GM19324 (cell line): ENCODE measurements at regions not wholly inside any gene's neighbourhood (a gene's known extent, or its start where the extent isn't known, plus 50 kb on each side); places are given as distances from the start of the nearest gene placed in this dataset.

Experiments used
- ATAC-seq: cut with Tn5 transposase; IDR thresholded peaks from one replicate; pipeline ENCODE4 v1.9.1; 2021; ENCODE audit warnings: mild to moderate bottlenecking, moderate library complexity; ENCODE audit not compliant: unreplicated experiment, low FRiP score

DNA sequence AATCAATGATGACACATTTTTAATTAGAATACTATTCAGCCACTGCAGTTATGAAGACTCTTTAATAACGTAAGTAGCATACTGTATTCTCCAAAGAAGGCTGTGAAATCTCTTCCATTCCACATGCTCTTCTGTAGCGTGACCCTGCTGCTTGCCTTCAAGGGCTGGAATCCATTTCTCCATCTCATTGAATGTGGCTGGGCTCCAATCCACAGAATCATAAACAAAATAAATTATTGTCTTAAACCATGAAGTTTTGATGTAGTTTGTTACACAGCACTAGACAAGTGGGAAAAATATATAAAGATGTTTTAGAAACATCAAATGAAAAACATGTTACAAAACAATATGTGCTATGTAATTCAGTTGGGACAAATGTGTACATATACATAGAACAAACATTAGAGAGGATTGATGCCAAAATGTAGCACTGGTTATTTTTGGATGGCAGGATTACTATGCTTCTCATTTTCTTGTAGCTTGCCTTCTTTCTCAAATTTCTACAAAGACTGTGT is 410.8 kb upstream of the PODXL start:
- ATAC-seq, result no peak

DNA sequence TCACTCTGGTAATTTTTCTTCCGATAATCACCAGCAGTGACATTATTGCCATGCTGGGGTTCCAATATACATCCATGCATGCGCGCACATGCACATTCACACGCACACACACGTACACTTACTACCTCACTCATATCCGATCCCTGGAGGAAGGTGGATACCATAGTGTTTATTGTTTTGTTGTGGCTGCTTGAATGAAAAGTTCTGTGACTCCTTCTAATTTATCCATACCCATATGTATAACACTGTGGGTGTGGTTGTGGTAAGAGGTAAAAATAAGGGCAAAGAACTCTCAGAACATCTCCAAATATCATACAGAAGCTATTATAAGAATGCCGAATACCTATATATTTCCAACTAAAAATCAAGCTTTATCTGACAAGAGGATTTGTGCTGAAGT is 407.8 kb upstream of the PODXL start:
- ATAC-seq, result no peak

DNA sequence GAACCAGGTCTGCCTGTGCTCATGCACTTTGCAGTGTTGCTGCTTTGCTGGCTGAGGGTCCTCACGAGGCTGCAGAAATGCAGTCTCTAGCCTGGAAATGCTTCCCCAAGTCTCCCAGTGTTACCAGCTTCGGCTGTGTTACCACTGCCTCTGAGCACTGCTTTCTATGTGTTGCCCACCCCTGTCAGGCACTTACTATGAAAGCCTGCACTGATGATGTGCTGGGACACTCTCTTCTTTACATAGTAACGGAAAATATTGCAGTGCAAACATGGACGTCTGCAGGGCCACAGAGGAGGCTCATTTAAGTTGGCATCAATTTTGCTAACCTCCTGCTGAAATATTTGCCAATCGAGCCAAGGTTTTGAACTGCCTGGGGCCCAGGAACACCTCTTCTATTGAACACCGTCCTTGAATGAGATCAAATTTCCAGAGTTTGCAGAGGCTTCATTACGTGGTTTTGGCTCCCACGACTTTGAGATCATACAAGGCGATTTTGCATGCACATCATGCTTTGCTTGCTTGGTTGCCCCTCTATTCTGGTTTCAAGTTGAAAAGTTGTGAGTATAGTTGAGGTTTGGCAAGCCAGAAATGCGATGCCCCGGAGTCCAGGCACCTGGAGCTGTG is 404.7 kb upstream of the PODXL start:
- no peak for ATAC-seq

DNA sequence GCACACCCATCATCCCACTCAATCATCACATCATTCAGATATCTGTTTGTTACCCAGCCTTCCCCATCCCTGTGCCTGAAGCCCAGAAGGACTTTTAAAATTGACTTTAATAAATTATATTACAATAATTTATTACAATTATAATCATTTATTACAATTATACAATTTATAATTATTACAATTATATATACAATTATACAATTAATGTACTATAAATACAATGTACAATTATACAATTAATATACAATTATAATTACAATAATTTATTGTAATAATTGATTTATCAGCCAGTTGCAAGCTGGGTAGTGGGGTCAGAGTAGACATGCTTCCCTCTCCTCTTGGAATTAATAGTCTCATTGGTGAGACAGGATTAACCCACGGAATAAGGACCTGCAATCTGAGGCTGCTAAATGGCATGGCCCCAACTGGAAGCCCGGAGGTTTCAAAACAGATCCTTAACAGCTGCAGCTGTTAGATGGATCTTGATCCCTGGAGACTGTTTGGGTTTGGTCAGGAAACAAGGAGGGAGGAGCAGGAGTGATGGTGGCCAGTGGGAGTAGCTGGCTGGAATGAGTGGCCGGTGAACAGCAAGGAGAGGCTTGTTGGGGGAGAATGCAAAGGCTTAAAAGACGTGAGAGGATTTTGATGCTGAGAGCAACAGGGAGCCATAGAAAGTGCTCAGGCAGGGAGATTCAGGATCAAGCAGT is 402.8 kb upstream of the PODXL start:
- no peak for ATAC-seq

DNA sequence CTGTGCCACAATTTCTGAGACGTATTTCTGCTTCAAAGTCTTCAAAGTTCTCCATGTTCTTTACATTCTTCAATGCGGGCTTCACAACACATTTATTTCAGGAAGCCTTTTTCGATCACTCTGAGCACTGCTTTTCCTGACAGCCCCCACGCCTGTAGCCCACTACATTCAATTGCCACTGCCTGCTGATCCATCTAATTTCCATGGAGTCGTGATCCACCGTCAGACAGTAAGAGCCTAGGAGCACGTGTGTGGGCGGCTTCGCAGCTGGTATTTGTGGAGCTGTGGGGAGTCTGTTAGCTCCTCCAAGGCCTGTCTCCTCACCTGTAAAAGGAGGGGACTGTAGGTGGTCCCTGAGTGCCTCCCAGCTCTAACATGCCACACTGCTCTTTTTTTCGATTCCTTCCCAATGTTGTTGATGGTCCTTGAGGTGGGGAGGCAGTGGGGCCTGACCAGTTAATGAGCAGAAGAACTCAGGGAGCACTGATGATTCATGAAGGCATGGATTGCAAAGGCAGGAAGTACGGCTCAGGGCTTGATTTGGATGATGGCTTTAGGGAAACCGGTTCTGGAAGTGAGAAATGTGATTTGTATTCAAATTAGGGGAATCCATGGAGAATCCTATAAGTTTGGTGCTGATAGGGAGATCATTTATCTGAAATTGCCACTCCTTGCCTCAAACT is 401.1 kb upstream of the PODXL start:
- no peak for ATAC-seq

DNA sequence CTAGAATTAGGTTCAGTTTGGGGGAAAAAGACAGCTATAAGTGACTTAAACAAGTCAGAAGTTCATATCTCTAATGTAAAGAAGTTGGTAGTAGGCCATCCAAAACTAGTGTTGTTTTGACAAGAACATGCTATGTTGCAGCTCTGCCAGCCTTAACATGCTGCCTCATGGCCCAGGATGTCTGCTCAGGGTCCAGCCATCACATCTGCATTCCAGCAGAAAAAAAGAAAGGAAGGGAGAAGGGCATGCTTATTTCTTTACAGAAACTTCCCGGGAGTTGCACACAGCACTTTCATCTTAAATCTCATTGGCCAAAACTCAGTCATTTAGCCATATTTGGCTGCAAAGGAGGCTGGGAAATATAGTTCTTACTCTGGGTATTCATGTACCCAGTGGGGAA is 400.4 kb upstream of the PODXL start:
- no peak for ATAC-seq

DNA sequence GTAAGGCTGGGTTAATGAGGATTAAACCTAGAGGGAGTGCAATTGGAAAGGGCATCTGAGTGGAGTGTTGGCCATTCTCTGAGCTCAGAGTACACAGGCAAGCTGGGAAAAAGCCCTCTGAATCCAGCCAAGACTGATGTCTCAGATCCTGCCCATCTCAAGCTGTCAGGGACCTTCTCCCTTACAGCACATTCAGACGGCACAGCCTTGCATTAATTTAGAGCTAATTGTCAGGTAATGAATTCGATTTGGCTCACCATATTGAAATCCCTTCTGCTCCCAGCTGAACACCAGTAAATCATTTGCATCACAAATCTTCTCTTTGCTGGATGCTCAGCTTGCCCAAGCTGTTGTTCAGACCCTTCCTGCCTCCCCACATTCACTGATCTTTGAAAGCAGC is 399.3 kb upstream of the PODXL start:
- no peak for ATAC-seq

DNA sequence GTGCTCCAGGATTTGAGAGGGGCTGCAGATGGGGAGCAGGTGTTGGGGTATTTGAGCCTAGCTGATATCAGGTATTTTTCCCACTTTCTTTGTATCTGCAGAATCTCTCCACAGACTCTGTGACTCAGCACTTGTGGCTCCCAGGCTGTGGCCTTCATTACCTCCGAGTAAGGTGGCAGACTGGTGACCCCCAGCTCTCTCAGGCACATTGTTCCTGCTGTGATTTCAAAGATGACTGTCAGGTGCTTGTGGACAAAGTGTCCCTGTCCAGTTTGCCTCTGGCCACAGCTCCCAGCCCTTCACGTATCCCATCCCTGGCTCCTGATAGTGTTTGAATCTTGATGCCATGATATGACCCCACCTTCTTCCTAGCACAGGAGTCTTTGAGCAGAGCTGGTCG is 396.8 kb upstream of the PODXL start:
- no peak for ATAC-seq

DNA sequence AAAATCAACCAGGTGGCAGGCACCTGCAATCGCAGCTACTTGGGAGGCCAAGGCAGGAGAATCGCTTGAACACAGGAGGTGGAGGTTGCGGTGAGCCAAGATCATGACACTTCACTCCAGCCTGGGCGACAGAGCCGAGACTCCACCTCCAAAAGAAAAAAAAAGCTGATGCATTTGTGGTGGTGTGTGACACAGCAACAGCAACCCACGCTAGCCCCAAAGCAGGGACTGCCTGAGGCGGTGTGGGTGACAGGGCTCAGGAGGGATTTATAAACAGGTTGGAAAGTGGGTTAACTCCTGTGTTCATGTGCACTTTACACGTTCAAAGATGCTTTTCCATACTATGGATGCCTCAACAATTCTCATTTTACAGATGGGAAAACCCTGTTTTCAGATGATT is 395.9 kb upstream of the PODXL start:
- no peak for ATAC-seq

DNA sequence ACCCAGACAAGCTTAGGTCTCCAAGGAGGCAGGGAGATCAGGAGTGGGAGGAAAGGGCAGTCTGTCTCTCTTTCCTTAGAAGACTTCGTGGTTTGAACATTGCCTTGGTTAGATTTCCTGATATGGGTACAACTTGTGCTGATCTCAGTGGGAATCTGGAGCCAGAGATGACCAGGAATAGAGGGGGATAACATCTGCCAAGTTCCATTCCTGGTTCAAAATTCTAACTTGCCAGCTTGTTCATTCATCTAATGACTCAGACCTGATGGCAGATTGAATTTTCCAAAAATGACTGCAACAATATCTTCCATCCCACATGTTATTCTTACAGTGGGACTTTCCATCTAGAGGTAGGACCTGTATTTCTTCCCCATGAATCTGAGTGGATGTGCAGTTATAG is 394.3 kb upstream of the PODXL start:
- ATAC-seq, result no peak

DNA sequence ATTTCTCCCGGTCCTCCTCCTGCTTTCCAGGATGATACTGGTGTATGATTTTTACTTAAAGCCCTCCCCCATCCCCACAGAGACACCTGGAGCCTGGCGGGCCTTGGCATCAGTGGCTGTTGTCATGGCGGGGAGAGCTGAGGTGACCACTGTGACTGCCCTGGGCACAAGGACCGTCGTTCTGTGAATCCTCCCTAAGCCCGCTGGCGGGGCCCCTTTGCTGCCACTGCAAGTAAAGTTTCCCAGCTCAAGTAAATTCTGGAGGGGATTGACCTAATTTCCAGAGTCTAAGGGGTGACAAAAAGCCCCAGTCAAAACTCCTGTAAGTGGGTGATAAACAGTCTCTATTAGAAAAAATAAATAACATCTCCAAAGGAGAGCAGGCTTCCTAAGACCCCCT is 393.2 kb upstream of the PODXL start:
- ATAC-seq, result no peak

DNA sequence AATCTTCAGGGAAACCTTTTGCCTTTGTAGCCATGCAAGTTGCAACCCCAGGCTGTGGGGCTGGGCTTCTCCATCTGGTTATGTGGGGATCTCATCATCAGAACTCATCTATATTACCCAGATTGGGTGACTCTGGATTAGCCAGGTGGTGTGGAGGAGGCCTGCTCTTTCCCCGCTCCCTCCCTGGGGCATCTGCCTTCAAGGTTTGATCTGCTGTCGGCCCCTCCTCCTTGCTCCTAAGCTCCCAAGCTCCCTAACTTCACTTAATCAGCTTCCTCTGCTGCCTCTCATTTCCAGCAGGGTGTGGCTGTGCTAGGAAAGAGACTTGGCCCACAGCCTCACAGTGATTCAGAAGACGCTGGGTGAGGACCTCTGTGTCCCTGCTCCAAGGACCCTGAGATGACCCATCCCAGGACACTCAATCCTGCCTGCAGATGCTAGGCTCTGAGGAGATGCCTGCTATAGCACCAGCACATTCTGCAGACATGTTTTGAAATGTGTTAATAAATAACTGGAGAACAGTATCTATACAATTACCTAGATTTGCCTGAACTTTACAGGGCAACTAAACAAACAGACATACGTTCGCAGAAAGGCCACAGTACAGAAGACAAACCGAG is 392.1 kb upstream of the PODXL start:
- ATAC-seq, result no peak

DNA sequence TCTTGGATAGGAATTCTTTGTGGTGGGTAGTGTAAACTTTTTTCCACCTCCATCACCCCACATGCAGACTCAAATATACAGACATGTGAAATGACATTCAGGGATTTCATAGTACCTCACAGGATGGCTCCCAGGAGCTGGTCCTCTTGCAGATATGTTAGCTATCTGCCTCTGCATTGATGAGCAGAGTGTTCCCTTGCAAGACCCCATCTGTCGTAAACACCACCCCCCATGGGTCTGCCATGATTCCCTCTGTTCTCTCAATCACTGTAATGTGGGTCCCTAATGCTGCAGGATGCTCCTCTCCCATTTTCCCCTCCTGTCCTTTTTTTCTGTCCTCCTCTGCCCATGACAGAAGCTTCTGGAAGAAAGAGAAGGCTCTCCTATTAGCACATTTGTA is 391.2 kb upstream of the PODXL start:
- no peak for ATAC-seq

DNA sequence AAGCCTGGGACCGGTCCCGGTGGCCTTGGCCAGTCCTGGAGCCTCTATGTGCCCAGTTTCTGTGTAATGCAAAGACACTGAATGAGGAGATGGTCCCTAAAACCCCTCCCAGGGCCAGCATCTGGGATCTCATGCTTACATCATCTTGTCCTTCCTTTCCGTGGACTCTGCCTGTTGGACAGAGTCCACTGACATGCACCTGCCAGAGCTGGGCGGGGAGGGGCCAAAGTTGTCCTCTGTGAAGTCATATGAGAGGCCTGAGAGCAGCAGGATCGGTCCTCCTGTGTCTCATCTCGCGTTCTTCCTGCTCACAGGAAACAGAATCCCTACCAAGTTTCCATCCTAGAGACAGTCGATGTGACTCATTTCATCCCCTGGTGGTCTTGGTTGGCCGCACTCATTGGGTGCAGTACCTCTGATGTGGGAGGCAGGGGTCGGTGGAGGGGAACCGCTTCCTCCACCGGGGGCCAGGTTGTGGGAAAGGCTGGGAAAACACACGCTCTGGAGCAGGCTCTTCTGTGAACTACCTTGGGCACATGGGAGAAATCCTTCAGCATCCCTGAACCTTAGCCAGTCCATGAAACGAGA is 389.6 kb upstream of the PODXL start:
- no peak for ATAC-seq

DNA sequence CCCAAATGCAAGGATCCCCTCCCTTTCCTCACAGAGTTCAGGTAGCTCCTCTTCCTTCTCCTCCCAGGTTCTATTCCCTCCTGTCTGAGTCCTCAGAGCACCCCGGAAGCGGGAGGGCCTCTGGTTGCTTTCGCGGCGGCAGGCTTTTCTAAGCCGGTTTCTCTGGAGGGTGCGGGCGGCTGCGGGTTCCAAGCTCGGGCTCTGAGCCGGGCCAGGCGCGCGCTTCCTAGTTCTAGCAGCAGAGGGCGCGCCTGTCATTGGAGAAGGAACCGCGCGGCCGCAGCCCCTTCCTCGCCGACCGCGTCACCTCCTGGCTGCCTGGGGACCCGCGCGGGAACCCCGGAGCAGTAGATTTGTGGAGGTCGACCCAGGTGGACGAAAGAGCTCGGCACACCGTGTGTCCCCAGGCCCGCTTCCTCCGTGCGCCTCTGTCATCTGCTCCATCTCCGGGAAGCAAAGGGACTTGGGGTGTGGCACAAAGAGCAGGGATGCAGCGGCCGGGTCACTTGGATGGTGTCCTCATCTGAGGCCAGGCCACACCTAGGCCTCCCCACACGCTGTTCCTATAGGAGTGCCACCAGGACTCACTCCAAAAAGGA is 389.0 kb upstream of the PODXL start:
- no peak for ATAC-seq

DNA sequence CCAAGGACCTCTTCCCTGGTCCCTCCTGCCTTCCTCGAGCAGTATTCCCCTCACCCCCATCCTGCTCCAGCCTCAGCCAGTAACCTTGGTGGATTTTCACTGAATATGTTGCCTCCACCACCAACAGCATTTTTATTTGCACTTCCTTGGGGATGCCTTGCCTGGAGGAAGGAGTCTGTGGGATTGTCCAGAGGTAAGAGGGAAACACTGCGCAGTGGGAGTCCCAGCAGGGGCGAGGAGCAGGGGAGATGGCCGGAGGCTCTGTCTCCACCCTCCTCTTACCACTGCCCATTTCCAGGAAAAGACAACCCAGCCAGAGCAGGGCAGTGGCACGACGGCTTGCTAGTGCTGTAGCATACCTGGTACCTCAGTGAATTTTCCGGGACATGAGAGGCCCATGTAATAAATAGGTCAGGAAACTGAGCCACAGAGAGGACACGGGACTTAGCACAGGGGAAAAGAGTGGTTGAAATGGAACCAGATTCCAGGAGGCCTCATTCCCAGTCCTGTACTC is 388.2 kb upstream of the PODXL start:
- ATAC-seq, result no peak

DNA sequence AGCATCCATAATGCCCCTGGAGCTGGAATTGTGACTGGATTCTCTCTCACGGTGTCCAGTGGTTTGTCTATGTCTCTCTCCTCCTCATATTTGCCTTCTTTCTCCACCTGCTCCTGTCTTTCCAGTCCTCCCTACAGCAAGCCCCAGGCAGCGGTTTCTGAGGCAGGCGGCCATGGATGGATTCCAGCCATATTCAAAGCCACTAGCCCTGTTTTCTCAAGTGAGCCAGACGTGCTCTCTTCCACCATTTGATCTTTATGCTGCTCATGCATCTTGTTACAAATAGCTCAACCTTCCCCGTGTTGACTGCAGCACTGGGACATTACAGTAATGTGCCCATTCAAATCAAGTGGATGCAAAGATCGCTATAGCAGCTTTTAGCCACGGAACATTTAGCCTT is 387.2 kb upstream of the PODXL start:
- no peak for ATAC-seq

DNA sequence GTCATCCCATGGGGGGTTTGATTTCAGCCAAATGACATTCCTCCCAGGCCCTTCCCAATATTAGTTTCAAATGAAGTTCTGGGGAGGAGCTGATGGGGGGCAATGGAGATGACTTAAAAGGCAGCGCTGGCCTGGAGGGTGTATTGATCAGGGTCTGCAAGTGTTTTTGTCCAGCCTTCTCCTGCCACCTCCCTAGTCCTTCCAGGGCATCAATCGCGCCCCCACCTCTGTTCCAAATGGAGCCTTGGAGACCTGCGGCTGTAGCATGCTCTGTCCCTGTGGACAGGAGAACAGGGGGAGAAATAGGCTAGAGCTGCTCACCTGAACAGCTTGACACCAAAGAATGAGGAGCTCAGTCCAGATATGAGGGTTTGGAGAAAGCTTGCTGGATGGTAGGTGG is 386.8 kb upstream of the PODXL start:
- no peak for ATAC-seq

DNA sequence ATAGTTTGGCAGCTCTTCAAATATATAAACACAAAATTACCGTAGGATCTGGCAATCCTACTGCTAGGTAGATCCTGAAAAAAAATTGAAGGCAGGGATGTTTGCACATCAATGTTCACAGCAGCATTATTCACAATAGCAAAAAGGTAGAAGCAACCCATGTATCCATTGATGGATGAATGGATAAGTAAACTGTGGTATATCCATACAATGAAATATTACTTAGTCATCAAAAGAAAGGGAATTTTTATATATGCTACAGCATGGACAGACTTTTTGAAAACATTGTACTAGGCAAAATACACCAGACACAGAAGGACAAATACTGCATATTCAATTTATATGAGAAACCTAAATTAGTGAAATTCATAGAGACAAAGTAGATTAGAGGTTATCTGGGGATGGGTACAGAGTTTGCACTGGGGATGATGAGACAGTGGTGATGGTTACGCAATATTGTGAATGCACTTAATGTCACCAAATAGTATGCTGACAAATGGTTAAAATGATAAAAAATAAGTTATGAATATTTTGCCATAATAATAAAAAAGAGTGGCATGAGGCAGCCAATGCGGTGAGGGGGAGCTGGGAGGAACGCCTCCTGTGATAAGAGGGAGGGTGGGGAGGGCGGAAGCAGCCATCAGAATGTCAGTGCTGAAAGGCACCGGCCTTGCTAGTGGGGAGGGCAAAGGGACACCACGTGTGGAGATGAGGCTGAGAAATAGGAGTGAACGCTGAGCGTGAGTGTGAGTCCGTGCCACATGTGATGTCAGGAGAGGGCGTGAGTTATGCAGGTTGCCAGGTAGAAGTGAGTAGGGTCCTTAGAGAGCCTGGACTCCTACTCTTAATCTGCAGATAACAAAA is 386.1 kb upstream of the PODXL start:
- ATAC-seq, result no peak
